SK-N-SH treated with all-trans-retinoic acid at 6 μM for 48 hours (cell line): ENCODE measurements at regions not wholly inside any gene's neighbourhood (a gene's known extent, or its start where the extent isn't known, plus 50 kb on each side); places are given as distances from the start of the nearest gene placed in this dataset.

Source experiments
- ARNTL ChIP-seq: fragments of 450-650 bp; formaldehyde crosslinking; IDR thresholded peaks from 2 replicates; pipeline ENCODE4 v1.5.0; 2020; ENCODE audit warnings: low read depth, mild to moderate bottlenecking, moderate library complexity, borderline replicate concordance
- BACH2 ChIP-seq: fragments of 250-450 bp; sonication (Bioruptor Pico); IDR thresholded peaks from 2 replicates; pipeline ENCODE4 v1.9.0; 2021; ENCODE audit warnings: mild to moderate bottlenecking, borderline replicate concordance
- CSDC2 ChIP-seq: fragments of 250-450 bp; sonication (Bioruptor Pico); IDR thresholded peaks from 2 replicates; pipeline ENCODE4 v1.5.0; 2020; ENCODE audit warnings: mild to moderate bottlenecking, moderate library complexity
- OSR1 ChIP-seq: fragments of 250-450 bp; sonication (Bioruptor Pico); IDR thresholded peaks from 2 replicates; pipeline ENCODE4 v1.8.0; 2022; ENCODE audit warnings: moderate library complexity, mild to moderate bottlenecking, inconsistent platforms
- RARB ChIP-seq: fragments of 250-450 bp; sonication (Bioruptor Pico); IDR thresholded peaks from 2 replicates; pipeline ENCODE4 v1.8.0; 2021; ENCODE audit warnings: mild to moderate bottlenecking, moderate library complexity
- TOX ChIP-seq: fragments of 250-450 bp; sonication (Bioruptor Pico); IDR thresholded peaks from 2 replicates; pipeline ENCODE4 v1.8.0; 2021; ENCODE audit warnings: mild to moderate bottlenecking, moderate library complexity, borderline replicate concordance
- ZFP3 ChIP-seq: fragments of 250-450 bp; sonication (Bioruptor Pico); IDR thresholded peaks from 2 replicates; pipeline ENCODE4 v1.5.0; 2020; ENCODE audit warnings: mild to moderate bottlenecking, moderate library complexity
- ZNF565 ChIP-seq: fragments of 450-650 bp; formaldehyde crosslinking; conservative IDR thresholded peaks from 2 replicates; pipeline ENCODE4 v1.5.0; 2020; ENCODE audit warnings: low read depth, mild to moderate bottlenecking, moderate library complexity
- TF ChIP-seq, protein P1 (sequence below): fragments of 250-450 bp; sonication (Bioruptor Pico); IDR thresholded peaks from 2 replicates; pipeline ENCODE4 v1.5.1; 2021; ENCODE audit warnings: mild to moderate bottlenecking, moderate library complexity

DNA sequence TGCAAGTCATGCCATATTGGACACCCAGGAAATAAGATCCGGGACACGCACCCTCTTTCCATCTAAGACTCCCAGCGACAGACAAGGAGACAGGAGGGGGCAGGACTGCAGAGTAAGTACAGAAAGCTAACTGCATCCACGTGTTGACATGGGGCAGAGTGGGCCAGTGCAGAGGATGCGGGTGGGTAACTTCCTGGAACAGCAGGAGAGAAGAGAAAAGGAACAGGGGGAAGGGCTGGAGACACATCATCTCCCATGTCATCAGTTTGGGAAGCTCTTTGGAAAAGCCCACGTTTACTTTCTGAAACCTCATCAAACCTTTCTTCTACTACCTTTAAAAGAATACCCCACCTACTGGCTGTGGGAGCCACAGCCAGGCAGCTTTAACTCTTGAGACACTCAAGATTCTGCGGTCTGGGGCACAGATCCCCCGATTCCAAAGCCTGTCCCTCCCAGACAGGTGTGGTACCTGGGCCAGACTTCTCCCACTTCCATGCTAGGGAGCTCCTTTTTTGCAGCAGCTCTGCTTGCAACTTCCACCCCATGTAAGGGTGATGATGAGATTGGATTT is 273.5 kb upstream of the RPL38 start:
- TF ChIP-seq ZFP3 = no peak
- TF ChIP-seq, protein P1, sequence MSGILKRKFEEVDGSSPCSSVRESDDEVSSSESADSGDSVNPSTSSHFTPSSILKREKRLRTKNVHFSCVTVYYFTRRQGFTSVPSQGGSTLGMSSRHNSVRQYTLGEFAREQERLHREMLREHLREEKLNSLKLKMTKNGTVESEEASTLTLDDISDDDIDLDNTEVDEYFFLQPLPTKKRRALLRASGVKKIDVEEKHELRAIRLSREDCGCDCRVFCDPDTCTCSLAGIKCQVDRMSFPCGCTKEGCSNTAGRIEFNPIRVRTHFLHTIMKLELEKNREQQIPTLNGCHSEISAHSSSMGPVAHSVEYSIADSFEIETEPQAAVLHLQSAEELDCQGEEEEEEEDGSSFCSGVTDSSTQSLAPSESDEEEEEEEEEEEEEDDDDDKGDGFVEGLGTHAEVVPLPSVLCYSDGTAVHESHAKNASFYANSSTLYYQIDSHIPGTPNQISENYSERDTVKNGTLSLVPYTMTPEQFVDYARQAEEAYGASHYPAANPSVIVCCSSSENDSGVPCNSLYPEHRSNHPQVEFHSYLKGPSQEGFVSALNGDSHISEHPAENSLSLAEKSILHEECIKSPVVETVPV (CRISPR knock-in tag) = no peak
- no peak for TF ChIP-seq TOX (CRISPR knock-in tag)
- TF ChIP-seq RARB (CRISPR knock-in tag) = no peak
- no peak for TF ChIP-seq CSDC2
- TF ChIP-seq OSR1 (CRISPR knock-in tag) = no peak
- TF ChIP-seq BACH2 (CRISPR knock-in tag) = no peak
- no peak for TF ChIP-seq ZNF565 (CRISPR knock-in tag)
- TF ChIP-seq ARNTL (CRISPR knock-in tag) = no peak
